ENCODE measurements at regions not wholly inside any gene's neighbourhood (a gene's known extent, or its start where the extent isn't known, plus 50 kb on each side); places are given as distances from the start of the nearest gene placed in this dataset.

- no peaks in the 10 kb centered on the region for H3K36me3 ChIP-seq
- no peak for DNase-seq (ENCODE audit: low spot score)
- no peak overlapping the region for H3K27ac ChIP-seq
- no peak for ATAC-seq (ENCODE audit: insufficient number of reproducible peaks, low FRiP score, low read depth)
- no peak overlapping the region for H3K4me3 ChIP-seq
- no peaks in the 10 kb centered on the region for H3K27me3 ChIP-seq (replicated peaks; ENCODE audit: insufficient read depth)
- no peaks in the 10 kb centered on the region for H3K4me1 ChIP-seq (ENCODE audit: control insufficient read depth in 1 of 2, low read depth in 2 of 2)
- TF ChIP-seq, protein P1, sequence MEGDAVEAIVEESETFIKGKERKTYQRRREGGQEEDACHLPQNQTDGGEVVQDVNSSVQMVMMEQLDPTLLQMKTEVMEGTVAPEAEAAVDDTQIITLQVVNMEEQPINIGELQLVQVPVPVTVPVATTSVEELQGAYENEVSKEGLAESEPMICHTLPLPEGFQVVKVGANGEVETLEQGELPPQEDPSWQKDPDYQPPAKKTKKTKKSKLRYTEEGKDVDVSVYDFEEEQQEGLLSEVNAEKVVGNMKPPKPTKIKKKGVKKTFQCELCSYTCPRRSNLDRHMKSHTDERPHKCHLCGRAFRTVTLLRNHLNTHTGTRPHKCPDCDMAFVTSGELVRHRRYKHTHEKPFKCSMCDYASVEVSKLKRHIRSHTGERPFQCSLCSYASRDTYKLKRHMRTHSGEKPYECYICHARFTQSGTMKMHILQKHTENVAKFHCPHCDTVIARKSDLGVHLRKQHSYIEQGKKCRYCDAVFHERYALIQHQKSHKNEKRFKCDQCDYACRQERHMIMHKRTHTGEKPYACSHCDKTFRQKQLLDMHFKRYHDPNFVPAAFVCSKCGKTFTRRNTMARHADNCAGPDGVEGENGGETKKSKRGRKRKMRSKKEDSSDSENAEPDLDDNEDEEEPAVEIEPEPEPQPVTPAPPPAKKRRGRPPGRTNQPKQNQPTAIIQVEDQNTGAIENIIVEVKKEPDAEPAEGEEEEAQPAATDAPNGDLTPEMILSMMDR (IDR thresholded peaks at IDR 0.05): no peak
- no peaks in the 10 kb centered on the region for H3K9me3 ChIP-seq
Measured at GRCh38 chr6:67210450-67210849, 1424.6 kb upstream of the ADGRB3 start.

DNA sequence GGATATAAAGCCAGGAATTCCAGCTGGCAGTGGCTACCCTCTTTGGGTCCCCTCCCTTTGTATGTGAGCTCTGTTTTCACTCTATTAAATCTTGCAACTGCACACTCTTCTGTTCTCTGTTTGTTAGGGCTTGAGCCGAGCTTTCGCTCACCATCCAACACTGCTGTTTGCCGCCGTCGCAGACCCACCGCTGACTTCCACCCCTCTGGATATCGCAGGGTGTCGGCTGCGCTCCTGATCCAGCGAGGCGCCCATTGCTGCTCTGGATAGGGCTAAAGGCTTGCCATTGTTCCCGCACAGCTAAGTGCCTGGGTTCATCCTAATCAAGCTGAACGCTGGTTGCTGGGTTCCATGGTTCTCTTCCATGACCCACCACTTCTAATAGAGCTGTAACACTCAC is 1433.5 kb upstream of the ADGRB3 start:
- Histone ChIP-seq H3K9me3 (no peaks in the 10 kb centered on the region), H3K36me3 (no peaks in the 10 kb centered on the region), H3K27me3 (replicated peaks; ENCODE audit: insufficient read depth) (no peaks in the 10 kb centered on the region), H3K4me3 (no peak overlapping the region), H3K27ac (no peak overlapping the region), H3K4me1 (ENCODE audit: control insufficient read depth in 1 of 2, low read depth in 2 of 2) (no peaks in the 10 kb centered on the region)
- TF ChIP-seq, protein P1 (IDR thresholded peaks at IDR 0.05): no peak
- DNase-seq (ENCODE audit: low spot score) (no peak), ATAC-seq (ENCODE audit: insufficient number of reproducible peaks, low FRiP score, low read depth) (no peak)

- ATAC-seq (ENCODE audit: insufficient number of reproducible peaks, low FRiP score, low read depth) (no peak), DNase-seq (ENCODE audit: low spot score) (no peak)
- no peak overlapping the region for H3K4me3 ChIP-seq
- no peak overlapping the region for H3K27ac ChIP-seq
- no peaks in the 10 kb centered on the region for H3K4me1 ChIP-seq (ENCODE audit: control insufficient read depth in 1 of 2, low read depth in 2 of 2)
- H3K27me3 ChIP-seq (replicated peaks; ENCODE audit: insufficient read depth): no peaks in the 10 kb centered on the region
- H3K9me3 ChIP-seq: no peaks in the 10 kb centered on the region
- no peaks in the 10 kb centered on the region for H3K36me3 ChIP-seq
- TF ChIP-seq, protein P1 (IDR thresholded peaks at IDR 0.05): no peak
Measured at GRCh38 chr6:67200626-67201403, 1434.3 kb upstream of the ADGRB3 start.

DNA sequence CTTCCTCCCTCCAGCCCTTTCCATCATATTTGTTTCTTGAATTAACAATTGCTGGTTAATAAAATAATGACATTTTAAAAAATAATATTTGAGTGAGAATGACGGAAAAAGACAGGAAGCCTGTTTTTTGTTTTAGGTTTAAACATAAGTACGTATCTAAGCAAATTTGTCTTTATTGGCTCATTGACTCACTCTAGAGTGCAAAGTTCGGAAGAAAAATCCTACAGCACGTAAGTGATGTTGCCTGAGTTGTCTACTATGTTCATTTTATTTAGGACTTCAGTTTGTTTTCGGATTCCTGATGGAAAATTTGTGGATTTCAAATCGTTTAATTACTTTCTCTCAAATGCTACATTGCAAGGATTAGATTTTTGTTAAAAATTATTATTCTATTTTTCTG is 1435.7 kb upstream of the ADGRB3 start:
- Histone ChIP-seq H3K27ac (no peak overlapping the region), H3K36me3 (no peaks in the 10 kb centered on the region)

GRCh38 chr6:67190733-67191132 is 1444.3 kb upstream of the ADGRB3 start:
- Histone ChIP-seq H3K4me1 (ENCODE audit: control insufficient read depth in 1 of 2, low read depth in 2 of 2) (no peaks in the 10 kb centered on the region), H3K27me3 (replicated peaks; ENCODE audit: insufficient read depth) (no peaks in the 10 kb centered on the region), H3K36me3 (no peaks in the 10 kb centered on the region), H3K9me3 (no peaks in the 10 kb centered on the region), H3K4me3 (no peak overlapping the region), H3K27ac (no peak overlapping the region)
- ATAC-seq (ENCODE audit: insufficient number of reproducible peaks, low FRiP score, low read depth) (no peak), DNase-seq (ENCODE audit: low spot score) (no peak)
- TF ChIP-seq, protein P1 (IDR thresholded peaks at IDR 0.05): no peak

More for the DNA sequence above, 1435.7 kb upstream of the ADGRB3 start:
- Histone ChIP-seq H3K27me3 (replicated peaks; ENCODE audit: insufficient read depth) (no peaks in the 10 kb centered on the region), H3K9me3 (no peaks in the 10 kb centered on the region), H3K4me3 (no peak overlapping the region), H3K4me1 (ENCODE audit: control insufficient read depth in 1 of 2, low read depth in 2 of 2) (no peaks in the 10 kb centered on the region)
- no peak for DNase-seq (ENCODE audit: low spot score)
- TF ChIP-seq, protein P1 (IDR thresholded peaks at IDR 0.05): no peak
- ATAC-seq (ENCODE audit: insufficient number of reproducible peaks, low FRiP score, low read depth): no peak

All from thoracic aorta (tissue), 2 donors.